Esophagus squamous epithelium (tissue), 4 donors: ENCODE measurements at regions not wholly inside any gene's neighbourhood (a gene's known extent, or its start where the extent isn't known, plus 50 kb on each side); places are given as distances from the start of the nearest gene placed in this dataset.

Experiments
- CTCF ChIP-seq, 6 experiments: fragments of 450-650 bp in 4 of 6; fragments of 200-600 bp in 2 of 6; sonication (generic) in 2 of 6; IDR thresholded peaks; one replicate each; pipeline ENCODE4 v1.5.1; 2016 to 2019; ENCODE audit warnings: antibody characterized with exemption in 6 of 6, mild to moderate bottlenecking in 4 of 6, moderate library complexity in 4 of 6
- POLR2A ChIP-seq, 4 donors: fragments of 450-650 bp; IDR thresholded peaks; one replicate each; pipeline ENCODE4 v1.6.1; 2017; ENCODE audit warnings: antibody characterized with exemption in 4 of 4, mild to moderate bottlenecking in 4 of 4, moderate library complexity in 3 of 4

GRCh38 chr14:49105512-49105911, 480.7 kb downstream of the RPS29 start:
- TF ChIP-seq CTCF (IDR thresholded peaks at IDR 0.05) (no peak), POLR2A (IDR thresholded peaks at IDR 0.05) (no peak)
